MM.1S (cell line): ENCODE measurements at regions not wholly inside any gene's neighbourhood (a gene's known extent, or its start where the extent isn't known, plus 50 kb on each side); places are given as distances from the start of the nearest gene placed in this dataset.

Source experiments
- EZH2 ChIP-seq: fragments of 300-600 bp; sonication (generic); optimal IDR thresholded peaks from 2 replicates; pipeline ENCODE3; 2017; ENCODE audit warnings: low read depth, mild to moderate bottlenecking, antibody characterized with exemption, low read length, mixed read lengths
- EZH2phosphoT487 ChIP-seq: fragments of 300-600 bp; sonication (generic); IDR thresholded peaks from 2 replicates; pipeline ENCODE4 v1.6.1; 2018; ENCODE audit warnings: antibody characterized with exemption, low read length
- TF ChIP-seq, protein P1 (sequence below): fragments of 300-600 bp; sonication (generic); IDR thresholded peaks from 2 replicates; pipeline ENCODE4 v1.5.1; 2016; ENCODE audit warnings: antibody characterized with exemption, low read length, mixed read lengths

DNA sequence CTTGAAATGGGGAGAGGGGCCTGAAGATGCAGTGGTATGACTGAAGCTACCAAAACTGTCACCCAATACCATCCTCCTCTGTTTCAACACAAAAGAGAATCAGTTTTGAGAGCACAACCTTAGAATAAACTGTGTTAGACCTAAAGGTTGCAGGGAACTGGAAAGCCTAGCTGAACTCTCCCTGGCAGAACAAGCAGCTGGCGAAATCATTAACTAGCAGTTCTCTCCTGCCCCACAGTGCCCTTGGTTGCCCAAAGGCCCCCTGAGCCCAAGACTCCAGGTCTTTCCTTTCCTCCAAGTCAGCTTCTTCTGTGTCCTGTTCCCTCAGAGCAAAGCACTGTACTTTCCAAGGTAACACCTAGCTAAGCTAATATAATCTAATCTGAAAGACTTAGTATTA lies 135.4 kb upstream of the SLC30A5 start:
- TF ChIP-seq, protein P1, sequence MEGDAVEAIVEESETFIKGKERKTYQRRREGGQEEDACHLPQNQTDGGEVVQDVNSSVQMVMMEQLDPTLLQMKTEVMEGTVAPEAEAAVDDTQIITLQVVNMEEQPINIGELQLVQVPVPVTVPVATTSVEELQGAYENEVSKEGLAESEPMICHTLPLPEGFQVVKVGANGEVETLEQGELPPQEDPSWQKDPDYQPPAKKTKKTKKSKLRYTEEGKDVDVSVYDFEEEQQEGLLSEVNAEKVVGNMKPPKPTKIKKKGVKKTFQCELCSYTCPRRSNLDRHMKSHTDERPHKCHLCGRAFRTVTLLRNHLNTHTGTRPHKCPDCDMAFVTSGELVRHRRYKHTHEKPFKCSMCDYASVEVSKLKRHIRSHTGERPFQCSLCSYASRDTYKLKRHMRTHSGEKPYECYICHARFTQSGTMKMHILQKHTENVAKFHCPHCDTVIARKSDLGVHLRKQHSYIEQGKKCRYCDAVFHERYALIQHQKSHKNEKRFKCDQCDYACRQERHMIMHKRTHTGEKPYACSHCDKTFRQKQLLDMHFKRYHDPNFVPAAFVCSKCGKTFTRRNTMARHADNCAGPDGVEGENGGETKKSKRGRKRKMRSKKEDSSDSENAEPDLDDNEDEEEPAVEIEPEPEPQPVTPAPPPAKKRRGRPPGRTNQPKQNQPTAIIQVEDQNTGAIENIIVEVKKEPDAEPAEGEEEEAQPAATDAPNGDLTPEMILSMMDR = no peak
- TF ChIP-seq EZH2 (no peak), EZH2phosphoT487 (no peak)
